Upper lobe of right lung (tissue), 1 donor: ENCODE measurements at regions not wholly inside any gene's neighbourhood (a gene's known extent, or its start where the extent isn't known, plus 50 kb on each side); places are given as distances from the start of the nearest gene placed in this dataset.
"Not testable (repeated sequence)": the region's sequence is repeated elsewhere in the genome, so short reads cannot be mapped to it uniquely, and the experiment has no call there.

Source experiments
- ATAC-seq: fragments of 200-7000 bp; cut with Tn5 transposase; one replicate; pipeline ENCODE4 v1.9.1; 2020; ENCODE audit warnings: mild to moderate bottlenecking, moderate library complexity
- DNase-seq: peaks from one replicate; pipeline ENCODE4 v3.0.0-alpha.2; 2020
- H3K27ac ChIP-seq: fragments of 200-600 bp; one replicate; pipeline ENCODE4 v1.8.0; 2022
- H3K27me3 ChIP-seq: fragments of 200-600 bp; one replicate; pipeline ENCODE4 v1.8.0; 2022; ENCODE audit warnings: mild to moderate bottlenecking
- H3K36me3 ChIP-seq: fragments of 200-600 bp; one replicate; pipeline ENCODE4 v1.8.0; 2022
- H3K4me1 ChIP-seq: fragments of 200-600 bp; one replicate; pipeline ENCODE4 v1.8.0; 2022
- H3K4me3 ChIP-seq: fragments of 200-600 bp; one replicate; pipeline ENCODE4 v1.8.0; 2022; ENCODE audit warnings: mild to moderate bottlenecking
- H3K9me3 ChIP-seq: fragments of 200-600 bp; one replicate; pipeline ENCODE4 v1.8.0; 2022
- intact Hi-C: fragments of 100-400 bp; cut with DNase I; formaldehyde crosslinking; loops from one replicate; pipeline ENCODE4 v1.11.0; 2022
- TF ChIP-seq, protein P1 (sequence below): fragments of 200-600 bp; IDR thresholded peaks from one replicate; pipeline ENCODE4 v1.8.0; 2022; ENCODE audit warnings: antibody characterized with exemption
- donor health status: DM: no; HTN: yes; CAD: no; lungs with severe emphysema.

DNA sequence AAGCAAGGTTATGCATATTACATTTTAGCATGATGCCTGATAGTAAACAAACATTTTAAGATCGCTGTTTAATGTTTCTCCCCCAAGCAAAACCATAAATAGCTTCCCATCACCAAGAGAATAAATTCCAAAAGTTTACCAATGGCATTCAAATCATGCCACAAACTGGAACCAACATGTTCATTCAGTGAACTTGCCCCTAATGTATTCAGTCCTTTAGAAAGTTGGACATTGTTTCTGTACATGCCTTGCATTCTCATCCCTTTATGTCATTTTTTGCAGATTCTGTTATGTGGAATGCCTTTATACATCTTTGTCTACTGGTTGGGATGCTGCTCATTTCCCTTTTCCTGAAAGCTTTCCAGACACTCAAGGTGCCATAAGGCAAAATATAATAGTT lies 105.5 kb downstream of the PYDC2 start:
- Histone ChIP-seq H3K27me3 (no peaks in the 10 kb centered on the region), H3K27ac (no peak overlapping the region), H3K9me3 (no peaks in the 10 kb centered on the region), H3K4me3 (no peak overlapping the region), H3K36me3 (no peaks in the 10 kb centered on the region), H3K4me1 (no peaks in the 10 kb centered on the region)
- TF ChIP-seq, protein P1, sequence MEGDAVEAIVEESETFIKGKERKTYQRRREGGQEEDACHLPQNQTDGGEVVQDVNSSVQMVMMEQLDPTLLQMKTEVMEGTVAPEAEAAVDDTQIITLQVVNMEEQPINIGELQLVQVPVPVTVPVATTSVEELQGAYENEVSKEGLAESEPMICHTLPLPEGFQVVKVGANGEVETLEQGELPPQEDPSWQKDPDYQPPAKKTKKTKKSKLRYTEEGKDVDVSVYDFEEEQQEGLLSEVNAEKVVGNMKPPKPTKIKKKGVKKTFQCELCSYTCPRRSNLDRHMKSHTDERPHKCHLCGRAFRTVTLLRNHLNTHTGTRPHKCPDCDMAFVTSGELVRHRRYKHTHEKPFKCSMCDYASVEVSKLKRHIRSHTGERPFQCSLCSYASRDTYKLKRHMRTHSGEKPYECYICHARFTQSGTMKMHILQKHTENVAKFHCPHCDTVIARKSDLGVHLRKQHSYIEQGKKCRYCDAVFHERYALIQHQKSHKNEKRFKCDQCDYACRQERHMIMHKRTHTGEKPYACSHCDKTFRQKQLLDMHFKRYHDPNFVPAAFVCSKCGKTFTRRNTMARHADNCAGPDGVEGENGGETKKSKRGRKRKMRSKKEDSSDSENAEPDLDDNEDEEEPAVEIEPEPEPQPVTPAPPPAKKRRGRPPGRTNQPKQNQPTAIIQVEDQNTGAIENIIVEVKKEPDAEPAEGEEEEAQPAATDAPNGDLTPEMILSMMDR, result no peak
- intact Hi-C loops, result no loop called here
- no peak for ATAC-seq
- DNase-seq, result no peak

DNA sequence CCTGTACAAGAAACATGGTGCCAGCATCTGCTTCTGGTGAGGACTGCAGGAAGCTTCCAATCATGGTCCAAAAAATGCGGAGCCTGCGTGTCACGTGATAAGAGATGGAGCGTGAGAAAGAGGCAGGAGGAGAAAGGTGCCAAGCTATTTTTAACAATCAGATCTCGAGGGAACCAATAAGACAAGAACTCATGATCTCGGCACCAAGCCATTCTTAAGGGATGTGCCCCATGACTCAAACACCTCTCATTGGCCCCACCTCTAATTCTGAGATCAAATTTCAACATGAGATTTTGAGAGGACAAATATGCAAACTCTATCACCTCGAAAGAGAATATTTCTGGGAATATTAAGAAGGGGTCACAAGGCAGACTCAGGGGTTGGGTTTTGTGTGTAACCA lies 107.2 kb downstream of the PYDC2 start:
- Histone ChIP-seq H3K4me1 (no peaks in the 10 kb centered on the region), H3K36me3 (no peaks in the 10 kb centered on the region), H3K4me3 (no peak overlapping the region), H3K27me3 (no peaks in the 10 kb centered on the region), H3K27ac (no peak overlapping the region), H3K9me3 (no peaks in the 10 kb centered on the region)
- intact Hi-C loops, result no loop called here
- DNase-seq (no peak), ATAC-seq (no peak)
- TF ChIP-seq, protein P1, result no peak

- TF ChIP-seq, protein P1, result no peak
- no peak for ATAC-seq
- no peak overlapping the region for H3K27ac ChIP-seq
Observed at GRCh38 chr3:191592105-191592504, 131.1 kb downstream of the PYDC2 start.

GRCh38 chr3:191593486-191593885 lies 132.5 kb downstream of the PYDC2 start:
- DNase-seq (no peak), ATAC-seq (no peak)
- no peaks in the 10 kb centered on the region for H3K27me3 ChIP-seq
- intact Hi-C loops, result no loop called here
- no peaks in the 10 kb centered on the region for H3K9me3 ChIP-seq
- TF ChIP-seq, protein P1, result no peak
- no peaks in the 10 kb centered on the region for H3K36me3 ChIP-seq
- no peak overlapping the region for H3K27ac ChIP-seq
- no peak overlapping the region for H3K4me3 ChIP-seq
- H3K4me1 ChIP-seq, result no peaks in the 10 kb centered on the region

More at GRCh38 chr3:191592105-191592504, 131.1 kb downstream of the PYDC2 start:
- DNase-seq, result no peak
- Histone ChIP-seq H3K27me3 (no peaks in the 10 kb centered on the region), H3K4me1 (no peaks in the 10 kb centered on the region), H3K4me3 (no peak overlapping the region), H3K36me3 (no peaks in the 10 kb centered on the region), H3K9me3 (no peaks in the 10 kb centered on the region)
- intact Hi-C loops, result no loop called here

DNA sequence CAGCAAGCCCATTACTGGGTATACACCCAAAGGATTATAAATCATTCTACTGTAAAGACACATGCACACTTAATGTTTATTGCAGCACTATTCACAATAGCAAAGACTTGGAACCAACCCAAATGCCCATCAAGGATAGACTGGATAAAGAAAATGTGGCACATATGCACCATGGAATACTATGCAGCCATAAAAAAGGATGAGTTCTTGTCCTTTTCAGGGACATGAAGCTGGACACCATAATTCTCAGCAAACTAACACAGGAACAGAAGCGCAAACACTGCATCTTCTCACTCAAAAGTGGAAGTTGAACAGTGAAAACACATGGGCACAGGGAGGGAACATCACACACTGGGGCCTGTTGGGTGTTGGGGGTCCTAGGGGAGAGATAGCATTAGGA lies 154.5 kb downstream of the PYDC2 start:
- intact Hi-C loops, H3K36me3 ChIP-seq, H3K4me3 ChIP-seq, H3K4me1 ChIP-seq, DNase-seq, ATAC-seq, H3K27ac ChIP-seq, H3K9me3 ChIP-seq, H3K27me3 ChIP-seq: not testable (repeated sequence)

DNA sequence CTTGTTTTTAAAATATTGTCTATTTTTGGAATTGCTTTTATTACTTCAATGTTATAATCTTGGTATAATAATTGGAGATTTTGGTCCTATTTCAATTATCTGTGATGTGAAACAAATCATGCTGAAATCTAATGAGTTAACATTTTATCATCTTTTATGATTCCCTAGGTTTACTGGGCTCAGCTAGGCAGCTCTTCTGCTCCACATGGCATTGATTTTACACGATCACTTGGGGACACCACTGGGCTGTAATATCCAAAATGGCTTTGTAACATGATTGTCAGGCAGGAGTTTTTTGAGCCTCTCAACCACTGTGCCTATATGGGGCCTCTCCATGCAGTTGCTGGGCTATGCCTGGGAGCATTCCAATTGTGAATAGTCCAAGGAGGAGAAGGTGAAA lies 163.3 kb downstream of the PYDC2 start:
- intact Hi-C loops, result no loop called here
- no peaks in the 10 kb centered on the region for H3K27me3 ChIP-seq
- no peak for DNase-seq
- H3K4me1 ChIP-seq, result no peaks in the 10 kb centered on the region
- no peak overlapping the region for H3K4me3 ChIP-seq
- H3K36me3 ChIP-seq, result no peaks in the 10 kb centered on the region
- no peaks in the 10 kb centered on the region for H3K9me3 ChIP-seq
- no peak overlapping the region for H3K27ac ChIP-seq
- ATAC-seq, result no peak
- TF ChIP-seq, protein P1, result no peak
